Panc1 (cell line): ENCODE measurements at regions not wholly inside any gene's neighbourhood (a gene's known extent, or its start where the extent isn't known, plus 50 kb on each side); places are given as distances from the start of the nearest gene placed in this dataset.

Source experiments
- ATAC-seq: fragments of 200-7000 bp; cut with Tn5 transposase; 2 replicates; pipeline ENCODE4 v1.9.1; 2020; ENCODE audit warnings: mild to moderate bottlenecking, moderate library complexity
- BruUV-seq: library from RNA; stranded (reverse); fragments of 400-500 nt; replicated peaks from 2 replicates; lab custom pipeline; 2021; lab: Mats Ljungman, UMichigan
- CTCF ChIA-PET: fragments of 300-600 bp; sonication (Branson Sonifier 250); formaldehyde crosslinking; loops from one replicate; lab custom pipeline; 2022; ENCODE audit warnings: antibody characterized with exemption; lab: Charles Lee
- POLR2A ChIA-PET: fragments of 300-600 bp; sonication (Branson Sonifier 250); formaldehyde crosslinking; loops from one replicate; lab custom pipeline; 2022; ENCODE audit warnings: antibody characterized with exemption; lab: Charles Lee
- DNase-seq: peaks from one replicate; pipeline ENCODE4 v3.0.0-alpha.2; 2010; ENCODE audit warnings: low read depth, low spot score
- H3K27ac ChIP-seq: 2 replicates; pipeline ENCODE4 v1.5.1; 2011; ENCODE audit warnings: mild to moderate bottlenecking, low read length, inconsistent platforms
- H3K27me3 ChIP-seq: fragments of 200-500 bp; sonication (Bioruptor generic); 2 replicates; pipeline ENCODE4 v1.6.0; 2014; ENCODE audit warnings: low read length, inconsistent platforms; ENCODE audit not compliant: control insufficient read depth, insufficient read depth
- H3K36me3 ChIP-seq: fragments of 200-500 bp; sonication (Bioruptor generic); 2 replicates; pipeline ENCODE4 v1.5.1; 2014; ENCODE audit warnings: inconsistent platforms, mild to moderate bottlenecking, low read length, moderate library complexity; ENCODE audit not compliant: control insufficient read depth, insufficient read depth
- H3K4me1 ChIP-seq: 2 replicates; pipeline ENCODE4 v1.5.1; 2011; ENCODE audit warnings: inconsistent platforms, mild to moderate bottlenecking, low read length, moderate library complexity; ENCODE audit not compliant: control insufficient read depth, insufficient read depth
- H3K4me3 ChIP-seq, 2 experiments: 2 replicates each; pipeline ENCODE4 v1.5.1; 2011 to 2012; ENCODE audit warnings: low read depth in 2 of 2, low read length in 2 of 2, mild to moderate bottlenecking in 2 of 2, inconsistent platforms in 1 of 2, moderate library complexity in 1 of 2
- H3K9me3 ChIP-seq: fragments of 200-500 bp; sonication (Bioruptor generic); 2 replicates; pipeline ENCODE4 v1.5.1; 2014; ENCODE audit warnings: low read depth, mild to moderate bottlenecking, inconsistent platforms, low read length, moderate library complexity; ENCODE audit not compliant: control insufficient read depth, insufficient read depth
- CTCF ChIP-seq: fragments of 450-650 bp; IDR thresholded peaks from 2 replicates; pipeline ENCODE4 v1.5.1; 2017; ENCODE audit warnings: mild to moderate bottlenecking
- POLR2AphosphoS5 ChIP-seq: IDR thresholded peaks from 2 replicates; pipeline ENCODE4 v1.6.1; 2012; ENCODE audit warnings: mild to moderate bottlenecking, low read depth, low read length, moderate library complexity
- REST ChIP-seq, 2 experiments: IDR thresholded peaks; 2 replicates each; pipeline ENCODE4 v1.6.1; 2011 to 2012; ENCODE audit warnings: low read depth in 2 of 2, control low read depth in 1 of 2, low read length in 1 of 2, mild to moderate bottlenecking in 1 of 2, moderate library complexity in 1 of 2; ENCODE audit not compliant: insufficient read depth in 1 of 2
- SIN3A ChIP-seq: IDR thresholded peaks from 2 replicates; pipeline ENCODE4 v1.6.1; 2012; ENCODE audit warnings: low read depth, mild to moderate bottlenecking, low read length, moderate library complexity, borderline replicate concordance; ENCODE audit not compliant: insufficient read depth
- TCF7L2 ChIP-seq: IDR thresholded peaks from 2 replicates; pipeline ENCODE4 v1.6.1; 2011; ENCODE audit warnings: mild to moderate bottlenecking, low read depth, low read length, inconsistent platforms
- in situ Hi-C: cut with HindIII; loops from 2 replicates; pipeline ENCODE4 v1.10.0; 2016; ENCODE audit warnings: low sequenced_read_pairs, low pct_unique_long_range_greater_than_20kb
- intact Hi-C: fragments of 100-400 bp; cut with micrococcal nuclease; formaldehyde crosslinking; loops from one replicate; pipeline ENCODE4 v1.10.0; 2022; ENCODE audit not compliant: unreplicated experiment

- POLR2A ChIA-PET = no interaction called here
- in situ Hi-C loops = no loop called here
- no peak for DNase-seq
These were observed 111.6 kb upstream of the EYA4 start for GRCh38 chr6:133129556-133129955.

GRCh38 chr6:133130863-133131262, 110.3 kb upstream of the EYA4 start:
- in situ Hi-C loops = no loop called here
- H3K4me3 ChIP-seq = no peak overlapping the region
- H3K27me3 ChIP-seq = no peaks in the 10 kb centered on the region
- no peak for DNase-seq
- ChIA-PET CTCF (no interaction called here), POLR2A (no interaction called here)
- H3K4me1 ChIP-seq = no peaks in the 10 kb centered on the region; the same call in 1 of the 2 replicates
- no TSS peak for BruUV-seq
- no peak; the same call in 1 of the 2 replicates for ATAC-seq
- no peaks in the 10 kb centered on the region for H3K9me3 ChIP-seq
- intact Hi-C loops = no loop called here
- TF ChIP-seq REST (IDR thresholded peaks at IDR 0.05; ENCODE audit: insufficient read depth in 1 of 2, low read depth in 2 of 2, low read length in 1 of 2) (no peak), SIN3A (no peak), TCF7L2 (no peak), CTCF (no peak), POLR2AphosphoS5 (no peak)
- no peak overlapping the region for H3K27ac ChIP-seq
- H3K36me3 ChIP-seq = no peaks in the 10 kb centered on the region

More at GRCh38 chr6:133129556-133129955, 111.6 kb upstream of the EYA4 start:
- intact Hi-C loops = no loop called here
- H3K36me3 ChIP-seq = no peaks in the 10 kb centered on the region
- no peaks in the 10 kb centered on the region; the same call in 1 of the 2 replicates for H3K4me1 ChIP-seq
- no peak overlapping the region for H3K4me3 ChIP-seq
- CTCF ChIA-PET = no interaction called here
- no peaks in the 10 kb centered on the region for H3K27me3 ChIP-seq
- TF ChIP-seq TCF7L2 (no peak), POLR2AphosphoS5 (no peak), REST (IDR thresholded peaks at IDR 0.05; ENCODE audit: insufficient read depth in 1 of 2, low read depth in 2 of 2, low read length in 1 of 2) (no peak), SIN3A (no peak), CTCF (no peak)
- BruUV-seq = no TSS peak
- no peak for ATAC-seq
- H3K27ac ChIP-seq = no peak overlapping the region
- H3K9me3 ChIP-seq = no peaks in the 10 kb centered on the region
